Stimulated activated CD8-positive, alpha-beta memory T cell treated with anti-CD3 and anti-CD28 coated beads, Interleukin-4, amount 100 ng/mL, for 4 hours (primary cell): ENCODE measurements at regions not wholly inside any gene's neighbourhood (a gene's known extent, or its start where the extent isn't known, plus 50 kb on each side); places are given as distances from the start of the nearest gene placed in this dataset.

Experiments
- DNase-seq, 2 donors: peaks; one replicate each; pipeline ENCODE4 v3.0.0-alpha.2; 2020; ENCODE audit warnings: low read depth in 2 of 2, low spot score in 1 of 2

- no peak for DNase-seq
Measured at GRCh38 chr7:7114575-7115291, 67.6 kb upstream of the C1GALT1 start.

- no peak for DNase-seq
Measured at GRCh38 chr7:7117935-7118586, 64.3 kb upstream of the C1GALT1 start.

DNA sequence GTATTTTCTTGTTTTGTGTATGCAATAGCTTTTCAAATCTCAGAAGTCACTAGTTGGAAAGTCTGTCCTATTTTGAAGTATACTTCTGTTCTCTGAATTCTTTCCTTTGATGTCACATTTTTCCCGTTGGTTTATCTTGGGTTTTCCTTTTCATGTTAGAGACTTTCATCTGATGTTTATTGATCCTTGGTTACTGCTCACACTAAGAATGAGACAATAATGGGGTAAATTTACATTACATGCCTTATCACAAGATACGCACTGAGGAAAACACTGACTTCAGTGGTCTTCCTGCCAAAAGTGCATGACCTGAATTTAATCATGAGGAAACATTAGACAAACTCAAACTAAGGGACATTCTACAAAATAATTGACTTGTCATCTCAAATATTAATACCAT is 63.5 kb upstream of the C1GALT1 start:
- no peak for DNase-seq

DNA sequence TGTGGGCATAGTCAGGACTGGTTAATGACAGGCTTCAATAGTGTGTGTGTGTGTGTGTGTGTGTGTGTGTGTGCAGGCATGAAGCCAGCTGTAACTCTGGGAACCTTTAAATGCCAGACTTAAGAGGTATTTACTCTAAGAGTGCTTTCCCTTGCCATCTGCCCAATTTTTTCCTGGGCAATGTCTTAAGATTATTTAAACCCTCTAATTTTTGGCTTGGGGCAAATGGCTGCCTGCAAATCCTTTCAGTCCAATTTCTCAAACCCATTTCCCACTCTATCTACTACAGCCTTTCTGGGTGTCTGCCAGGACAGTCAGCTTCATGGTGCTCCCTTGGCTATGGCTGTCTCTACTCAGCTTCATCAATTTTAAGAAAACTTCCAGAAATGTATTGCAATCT is 62.6 kb upstream of the C1GALT1 start:
- no peak for DNase-seq

- DNase-seq = no peak
Measured at GRCh38 chr7:7122033-7122478, 60.3 kb upstream of the C1GALT1 start.

- no peak for DNase-seq
Measured at GRCh38 chr7:7122701-7123281, 59.6 kb upstream of the C1GALT1 start.

GRCh38 chr7:7125963-7126362 is 56.4 kb upstream of the C1GALT1 start:
- DNase-seq = no peak

- no peak for DNase-seq
Measured at GRCh38 chr7:7127773-7128172, 54.6 kb upstream of the C1GALT1 start.

GRCh38 chr7:7129381-7129780 is 53.0 kb upstream of the C1GALT1 start:
- DNase-seq = no peak

DNA sequence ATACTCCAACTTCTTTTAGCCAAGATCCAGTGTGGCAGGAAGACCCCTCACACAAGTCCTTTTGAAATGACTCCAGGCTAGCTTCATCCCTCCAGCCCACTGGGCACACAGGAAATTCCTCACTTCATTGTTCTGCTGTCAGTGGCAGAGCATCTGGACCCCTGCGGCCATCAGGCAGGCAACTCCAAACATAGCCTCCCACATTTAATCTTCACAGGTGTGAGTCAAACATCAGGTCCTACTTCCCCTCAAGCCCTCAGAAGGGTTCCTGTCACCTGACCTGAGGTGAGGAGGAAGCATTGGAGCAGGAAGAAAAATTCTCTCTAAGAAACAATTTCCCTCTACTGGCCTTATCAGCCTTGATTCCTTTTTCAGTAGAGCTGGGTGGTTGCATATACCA is 51.1 kb upstream of the C1GALT1 start:
- DNase-seq = no peak
